ENCODE measurements at regions not wholly inside any gene's neighbourhood (a gene's known extent, or its start where the extent isn't known, plus 50 kb on each side); places are given as distances from the start of the nearest gene placed in this dataset.

- TF ChIP-seq CTCF (IDR thresholded peaks at IDR 0.05) (no peak), NR2C2 (CRISPR knock-in tag; IDR thresholded peaks at IDR 0.05) (no peak), HMGA2 (CRISPR knock-in tag; IDR thresholded peaks at IDR 0.05) (no peak), PRDM15 (CRISPR knock-in tag; IDR thresholded peaks at IDR 0.05) (no peak), ZNF423 (CRISPR knock-in tag; IDR thresholded peaks at IDR 0.05) (no peak), ZNF232 (CRISPR knock-in tag; IDR thresholded peaks at IDR 0.05) (no peak), NR3C1 (CRISPR knock-in tag; conservative IDR thresholded peaks at IDR 0.05; ENCODE audit: low read depth) (no peak), ESRRA (CRISPR knock-in tag; IDR thresholded peaks at IDR 0.05; ENCODE audit: borderline replicate concordance) (no peak), HMGXB4 (CRISPR knock-in tag; IDR thresholded peaks at IDR 0.05) (no peak), ATF2 (CRISPR knock-in tag; IDR thresholded peaks at IDR 0.05; ENCODE audit: borderline replicate concordance, low read depth) (no peak)
Observed at GRCh38 chr11:103548838-103549237, 439.6 kb downstream of the DYNC2H1 start.
